ENCODE measurements at regions not wholly inside any gene's neighbourhood (a gene's known extent, or its start where the extent isn't known, plus 50 kb on each side); places are given as distances from the start of the nearest gene placed in this dataset.

GRCh38 chrX:39777623-39778025 is 320.1 kb downstream of the BCOR start:
- ChIA-PET CTCF (ENCODE audit: low intra/inter-chr PET ratio) (no interaction called here), POLR2A (interaction anchor here (0.6 kb wide), 1 partner anchor 311 kb away, joined by 3 read pairs; no protein-coding TSS in a partner anchor)
- Histone ChIP-seq H3K79me2 (ENCODE audit: control insufficient read depth, insufficient read depth, low read length) (no peaks in the 10 kb centered on the region), H3K4me3 (no peak overlapping the region), H3K36me3 (ENCODE audit: control insufficient read depth, insufficient read depth, low read length) (no peaks in the 10 kb centered on the region), H3K27ac (ENCODE audit: extremely low read depth, low read depth, low read length) (no peak overlapping the region), H2AFZ (ENCODE audit: low read depth, low read length) (no peak overlapping the region), H3K4me1 (replicated peaks in 1 of 2; ENCODE audit: control insufficient read depth in 2 of 2, insufficient read depth in 2 of 2, low read length in 2 of 2) (peaks cover 0 to 9% of the 10 kb centered on the region in 2 experiments; a peak in 4 of 5 replicates), H4K20me1 (replicated peaks; ENCODE audit: control insufficient read depth, insufficient read depth, low read length) (no peaks in the 10 kb centered on the region), H3K9ac (ENCODE audit: insufficient read depth in 1 of 2, low read depth in 2 of 2, low read length in 2 of 2) (no peak overlapping the region), H3K9me1 (ENCODE audit: control insufficient read depth, insufficient read depth, low read length) (no peaks in the 10 kb centered on the region), H3K9me3 (replicated peaks; ENCODE audit: control insufficient read depth, insufficient read depth, low read depth, low read length) (no peaks in the 10 kb centered on the region), H3K27me3 (ENCODE audit: control insufficient read depth in 2 of 2, insufficient read depth in 2 of 2, low read length in 2 of 2) (no peaks in the 10 kb centered on the region), H3K4me2 (ENCODE audit: insufficient read depth, low read length) (no peak overlapping the region)
- WGBS (ENCODE audit: insufficient coverage, low coverage, missing lambda C conversion rate), result 34% methylated on average over 5 of the region's 5 CpGs
- ATAC-seq (no peak), DNase-seq (ENCODE audit: extremely low read depth in 1 of 4, low spot score in 3 of 4) (no peak), FAIRE-seq (no peak)
- no TSS peak for BruUV-seq (replicated peaks)
- in situ Hi-C loops (cut with MboI), result no loop called here
- TF ChIP-seq MEF2A (IDR thresholded peaks at IDR 0.05; ENCODE audit: control insufficient read depth, low read depth, low read length), result no peak
- no peak for TF ChIP-seq DEAF1 (CRISPR knock-in tag; IDR thresholded peaks at IDR 0.05)
- TF ChIP-seq KLF6 (CRISPR knock-in tag; IDR thresholded peaks at IDR 0.05; ENCODE audit: borderline replicate concordance), result no peak
- no peak for TF ChIP-seq SMARCC2 (IDR thresholded peaks at IDR 0.05; ENCODE audit: low read depth)
- intact Hi-C loops (cut with micrococcal nuclease), result no loop called here
